Skeletal muscle tissue (tissue), 3 donors: ENCODE measurements at regions not wholly inside any gene's neighbourhood (a gene's known extent, or its start where the extent isn't known, plus 50 kb on each side); places are given as distances from the start of the nearest gene placed in this dataset.

Experiments used
- H3K27ac ChIP-seq: one replicate; pipeline ENCODE4 v1.7.0; 2013; ENCODE audit warnings: mild to moderate bottlenecking, low read depth, low read length, inconsistent platforms
- H3K27me3 ChIP-seq, 3 donors: one replicate each; pipeline ENCODE4 v1.7.0; 2013; ENCODE audit warnings: low read length in 3 of 3; ENCODE audit not compliant: control insufficient read depth in 3 of 3, insufficient read depth in 3 of 3
- H3K36me3 ChIP-seq, 3 donors: one replicate each; pipeline ENCODE4 v1.7.0; 2013; ENCODE audit warnings: low read length in 3 of 3; ENCODE audit not compliant: control insufficient read depth in 3 of 3, insufficient read depth in 3 of 3
- H3K4me1 ChIP-seq, 3 donors: one replicate each; pipeline ENCODE4 v1.7.0; 2013; ENCODE audit warnings: low read length in 3 of 3, mild to moderate bottlenecking in 3 of 3; ENCODE audit not compliant: control insufficient read depth in 3 of 3, insufficient read depth in 3 of 3
- H3K4me3 ChIP-seq, 3 donors: one replicate each; pipeline ENCODE4 v1.7.0; 2013; ENCODE audit warnings: low read length in 3 of 3
- H3K9ac ChIP-seq, 3 donors: one replicate each; pipeline ENCODE4 v1.7.0; 2013; ENCODE audit warnings: low read length in 3 of 3, mild to moderate bottlenecking in 3 of 3, moderate library complexity in 2 of 3, low read depth in 1 of 3
- H3K9me3 ChIP-seq, 3 donors: one replicate each; pipeline ENCODE4 v1.7.0; 2013; ENCODE audit warnings: low read length in 3 of 3; ENCODE audit not compliant: control insufficient read depth in 3 of 3
- donor health status: Osteomylitis.

DNA sequence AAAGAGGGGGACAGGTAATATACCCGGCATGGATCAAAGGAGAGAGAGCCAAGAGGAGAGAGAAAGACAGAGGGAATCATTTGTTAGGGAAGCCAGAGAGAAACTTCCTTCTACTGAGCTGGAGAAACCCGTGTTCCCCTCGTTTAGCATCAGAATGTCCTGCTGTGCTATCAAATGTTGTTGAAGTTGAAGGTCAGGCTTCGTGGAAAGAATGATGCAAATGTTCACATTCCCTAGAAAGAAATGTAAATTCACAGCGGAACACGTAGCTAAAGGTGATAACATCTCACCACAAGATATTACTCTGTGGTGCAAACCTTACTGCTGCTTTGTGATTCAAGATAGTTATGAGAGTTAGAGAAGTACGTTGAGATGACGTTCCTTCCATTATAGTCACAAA, 258.1 kb downstream of the LNPK start:
- Histone ChIP-seq H3K36me3 (no peaks in the 10 kb centered on the region), H3K27ac (no peak overlapping the region), H3K4me3 (no peak overlapping the region), H3K9ac (no peak overlapping the region), H3K9me3 (no peaks in the 10 kb centered on the region), H3K27me3 (no peaks in the 10 kb centered on the region), H3K4me1 (no peaks in the 10 kb centered on the region)

DNA sequence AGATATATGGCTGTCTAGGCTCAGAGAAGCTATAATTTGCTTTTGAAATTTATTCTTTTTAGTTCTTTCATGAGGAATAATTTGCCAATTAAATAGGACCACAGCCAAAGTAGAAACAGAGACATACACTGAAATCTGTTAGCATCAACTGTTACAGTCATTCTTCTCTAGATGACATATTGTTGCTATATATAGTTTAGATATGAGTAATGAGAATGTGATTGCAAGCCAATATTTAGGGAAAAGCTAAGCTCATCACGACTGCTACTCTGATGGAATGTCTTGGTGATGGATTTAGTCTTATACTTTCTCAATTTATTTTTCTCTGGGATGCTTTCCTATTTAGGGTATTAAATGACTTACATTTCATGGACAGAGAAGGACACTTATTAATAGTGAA, 259.1 kb downstream of the LNPK start:
- no peaks in the 10 kb centered on the region for H3K4me1 ChIP-seq
- H3K9me3 ChIP-seq = no peaks in the 10 kb centered on the region
- H3K27ac ChIP-seq = no peak overlapping the region
- H3K36me3 ChIP-seq = no peaks in the 10 kb centered on the region
- no peak overlapping the region for H3K9ac ChIP-seq
- no peaks in the 10 kb centered on the region for H3K27me3 ChIP-seq
- no peak overlapping the region for H3K4me3 ChIP-seq

DNA sequence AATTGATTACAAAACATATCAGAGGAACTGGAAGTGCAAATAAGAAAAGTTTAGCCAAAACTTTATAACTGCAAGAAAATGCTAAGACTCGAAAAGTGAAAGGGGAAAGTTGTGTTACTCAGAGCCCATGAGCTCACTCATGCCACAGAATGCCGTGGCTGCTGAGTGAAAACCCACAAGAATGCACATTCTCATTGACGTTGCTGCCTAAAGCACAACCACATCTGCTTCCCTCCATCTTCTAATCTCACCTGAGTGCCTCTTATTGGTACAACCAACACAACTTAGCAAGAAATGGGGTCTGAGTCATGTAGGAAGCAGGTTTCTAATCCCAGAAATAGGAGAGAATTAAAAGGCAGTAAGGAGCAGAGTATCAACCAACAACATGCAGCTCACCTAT, 259.7 kb downstream of the LNPK start:
- no peaks in the 10 kb centered on the region for H3K36me3 ChIP-seq
- no peak overlapping the region for H3K9ac ChIP-seq
- H3K4me1 ChIP-seq = no peaks in the 10 kb centered on the region
- H3K9me3 ChIP-seq = no peaks in the 10 kb centered on the region
- H3K4me3 ChIP-seq = no peak overlapping the region
- no peak overlapping the region for H3K27ac ChIP-seq
- no peaks in the 10 kb centered on the region for H3K27me3 ChIP-seq

DNA sequence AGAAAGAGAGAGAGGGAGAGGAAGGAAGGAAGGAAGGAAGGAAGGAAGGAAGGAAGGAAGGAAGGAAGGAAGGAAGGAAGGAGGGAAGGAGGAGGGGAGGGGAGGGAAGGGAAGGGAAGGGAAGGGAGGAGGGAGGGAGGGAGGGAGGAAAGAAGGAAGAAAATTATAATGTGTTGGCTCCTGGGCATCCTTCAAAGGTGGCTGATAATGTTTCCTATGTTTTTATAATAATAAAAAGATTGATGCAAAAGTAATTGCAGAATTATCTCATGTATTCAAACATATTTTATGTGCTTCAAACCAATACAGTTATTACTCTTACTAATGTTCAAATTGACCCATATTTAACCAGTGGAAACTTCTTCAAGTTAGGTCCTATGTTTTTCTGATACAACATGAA, 260.9 kb downstream of the LNPK start:
- H3K36me3 ChIP-seq = no peaks in the 10 kb centered on the region
- H3K4me1 ChIP-seq = no peaks in the 10 kb centered on the region
- no peaks in the 10 kb centered on the region for H3K9me3 ChIP-seq
- H3K4me3 ChIP-seq = no peak overlapping the region
- H3K9ac ChIP-seq = no peak overlapping the region
- H3K27me3 ChIP-seq = no peaks in the 10 kb centered on the region
- H3K27ac ChIP-seq = no peak overlapping the region

DNA sequence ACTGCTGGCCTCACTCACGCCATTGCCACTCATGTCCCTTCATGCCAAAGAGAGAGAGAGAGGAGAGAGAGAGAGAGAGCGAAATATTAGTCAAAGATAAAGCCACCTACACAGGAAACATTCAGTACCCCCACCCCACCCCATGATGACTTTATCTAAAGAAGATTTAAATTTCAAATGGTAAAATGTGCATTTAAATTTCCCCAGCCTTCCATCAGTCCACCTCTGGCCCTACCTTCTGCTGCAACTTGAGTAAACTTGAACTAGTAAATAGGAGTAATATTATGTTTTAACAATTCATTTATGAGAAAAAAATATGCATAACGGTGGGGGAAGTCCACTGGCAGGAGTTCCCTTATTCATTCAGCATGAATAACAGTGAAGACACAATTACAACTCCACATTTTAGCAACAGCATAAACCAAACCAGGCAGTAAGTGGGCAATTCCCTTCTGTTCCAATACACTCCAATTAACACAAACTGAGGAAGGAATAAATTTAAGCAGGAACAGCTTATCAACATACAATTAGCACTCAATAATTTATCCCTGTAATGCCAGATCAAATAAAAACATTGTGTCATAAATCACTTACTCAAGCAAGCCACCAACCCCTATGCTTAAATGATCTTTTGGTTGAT, 264.2 kb downstream of the LNPK start:
- Histone ChIP-seq H3K27ac (no peak overlapping the region), H3K36me3 (no peaks in the 10 kb centered on the region), H3K4me3 (no peak overlapping the region), H3K9me3 (no peaks in the 10 kb centered on the region), H3K27me3 (no peaks in the 10 kb centered on the region), H3K4me1 (no peaks in the 10 kb centered on the region), H3K9ac (no peak overlapping the region)

DNA sequence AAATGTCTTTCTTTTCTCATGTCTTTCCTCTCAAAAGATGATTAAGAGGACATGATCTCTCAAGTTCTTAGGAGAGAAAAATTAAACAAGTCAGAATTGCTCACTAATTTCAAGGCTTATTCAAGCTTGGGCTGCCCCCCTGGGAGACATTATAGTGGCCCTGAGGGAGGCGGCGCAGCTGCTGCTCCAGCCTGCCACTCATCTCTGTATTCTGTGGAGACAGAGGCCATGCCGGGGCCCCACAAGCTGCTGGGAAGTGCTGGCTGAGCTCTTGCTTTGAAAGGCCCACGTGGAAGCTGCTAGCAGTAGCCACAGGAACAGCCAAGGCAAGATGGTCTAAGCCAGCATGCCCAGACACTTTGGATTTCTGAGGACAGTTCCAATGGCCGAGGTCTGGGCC, 267.4 kb downstream of the LNPK start:
- Histone ChIP-seq H3K27ac (no peak overlapping the region), H3K36me3 (no peaks in the 10 kb centered on the region), H3K9ac (no peak overlapping the region), H3K27me3 (no peaks in the 10 kb centered on the region), H3K9me3 (no peaks in the 10 kb centered on the region), H3K4me3 (no peak overlapping the region), H3K4me1 (no peaks in the 10 kb centered on the region)

DNA sequence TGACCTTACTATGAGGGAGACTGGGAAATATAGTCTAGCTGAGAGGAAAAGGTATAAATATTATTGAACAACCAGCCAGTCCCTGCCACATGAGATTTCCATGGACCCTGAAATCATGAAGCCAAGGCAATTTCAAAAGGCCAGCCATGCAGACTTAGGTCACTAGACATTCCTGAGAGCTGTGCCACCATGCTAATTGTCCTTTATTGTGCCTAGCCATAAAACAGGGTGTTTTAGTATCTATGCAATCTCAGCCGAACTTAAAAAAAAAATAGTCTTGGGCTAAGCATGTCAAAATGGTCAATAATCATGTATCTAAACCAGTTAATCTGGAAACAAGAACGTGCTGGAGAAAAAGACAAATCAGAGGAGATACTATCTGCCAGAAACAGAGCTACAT, 269.5 kb downstream of the LNPK start:
- no peak overlapping the region for H3K9ac ChIP-seq
- no peaks in the 10 kb centered on the region for H3K36me3 ChIP-seq
- H3K27ac ChIP-seq = no peak overlapping the region
- H3K4me3 ChIP-seq = no peak overlapping the region
- H3K27me3 ChIP-seq = no peaks in the 10 kb centered on the region
- no peaks in the 10 kb centered on the region for H3K9me3 ChIP-seq
- H3K4me1 ChIP-seq = no peaks in the 10 kb centered on the region

DNA sequence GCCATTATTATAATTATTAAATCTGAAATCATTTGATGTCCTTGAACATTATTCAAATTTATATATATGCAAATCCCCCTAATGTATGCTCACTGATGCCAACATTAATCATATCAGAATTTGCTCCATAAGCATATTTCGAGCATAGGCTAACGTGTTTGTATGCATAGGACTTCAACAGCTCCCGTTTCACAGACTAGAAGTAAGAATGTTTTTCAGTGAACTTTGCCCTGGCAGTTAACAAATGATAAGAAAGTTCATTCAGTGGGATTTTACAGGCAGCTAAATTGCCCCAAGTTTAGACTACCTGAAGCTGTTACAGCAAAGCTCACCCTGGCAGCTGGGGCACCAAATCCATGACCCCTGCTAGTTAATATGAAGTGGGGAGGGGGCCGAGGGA, 272.0 kb downstream of the LNPK start:
- no peaks in the 10 kb centered on the region for H3K36me3 ChIP-seq
- no peaks in the 10 kb centered on the region for H3K4me1 ChIP-seq
- H3K4me3 ChIP-seq = no peak overlapping the region
- H3K27me3 ChIP-seq = no peaks in the 10 kb centered on the region
- H3K27ac ChIP-seq = no peak overlapping the region
- no peak overlapping the region for H3K9ac ChIP-seq
- no peaks in the 10 kb centered on the region for H3K9me3 ChIP-seq

DNA sequence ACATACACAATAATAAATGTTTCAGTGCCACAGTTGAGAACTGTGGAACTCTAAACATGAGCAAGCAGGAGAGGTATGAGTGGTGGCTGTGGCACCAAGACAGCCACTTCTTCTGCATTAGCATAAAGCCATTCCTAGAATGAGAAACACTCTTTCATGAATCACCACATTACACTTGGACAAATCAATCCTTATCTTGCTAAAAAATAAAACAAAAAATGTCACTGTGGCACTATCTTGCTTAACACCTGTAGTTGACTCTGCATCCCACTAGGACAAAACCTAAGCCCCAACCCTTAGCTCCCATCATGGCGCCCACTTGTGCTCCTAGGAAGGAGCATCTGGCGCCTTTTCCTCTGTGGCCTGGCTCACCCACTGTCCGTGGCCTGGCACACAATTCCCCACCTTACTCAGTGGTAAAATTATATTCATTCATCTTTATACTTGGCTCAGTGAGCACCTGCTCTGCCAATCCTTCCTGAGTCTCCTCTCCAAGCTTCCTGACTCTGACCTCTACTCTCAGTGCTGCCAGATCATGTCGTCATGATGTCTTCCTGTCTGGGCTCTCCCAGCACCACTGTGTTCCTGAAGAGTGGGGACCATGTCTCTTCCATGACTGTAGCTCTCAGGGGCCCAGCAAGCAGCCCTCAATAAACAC, 272.9 kb downstream of the LNPK start:
- no peaks in the 10 kb centered on the region for H3K4me1 ChIP-seq

DNA sequence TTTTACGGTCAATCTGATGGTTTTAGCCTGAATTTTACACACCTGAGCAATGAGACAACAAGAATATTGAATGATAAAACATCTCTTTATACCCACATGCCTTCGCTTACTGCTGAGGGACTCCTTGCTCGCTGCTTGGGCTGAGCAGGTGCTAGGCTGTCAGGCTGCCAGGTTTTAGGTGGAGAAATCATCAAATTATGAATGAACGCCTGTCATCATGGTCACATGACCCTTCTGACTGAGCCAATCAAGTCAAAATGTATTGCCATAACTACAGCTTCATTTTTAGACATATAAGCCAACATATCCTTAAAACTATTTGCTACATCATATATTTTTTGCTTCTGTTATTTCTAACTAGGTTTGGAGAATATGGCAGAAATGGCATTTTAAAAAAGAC, 274.0 kb downstream of the LNPK start:
- no peak overlapping the region for H3K9ac ChIP-seq
- H3K27ac ChIP-seq = no peak overlapping the region
- no peaks in the 10 kb centered on the region for H3K27me3 ChIP-seq
- no peak overlapping the region for H3K4me3 ChIP-seq
- H3K36me3 ChIP-seq = no peaks in the 10 kb centered on the region
- no peaks in the 10 kb centered on the region for H3K4me1 ChIP-seq
- H3K9me3 ChIP-seq = no peaks in the 10 kb centered on the region

More for the DNA sequence above, 272.9 kb downstream of the LNPK start:
- H3K27me3 ChIP-seq = no peaks in the 10 kb centered on the region
- H3K36me3 ChIP-seq = no peaks in the 10 kb centered on the region
- no peak overlapping the region for H3K27ac ChIP-seq
- H3K9ac ChIP-seq = no peak overlapping the region
- no peaks in the 10 kb centered on the region for H3K9me3 ChIP-seq
- H3K4me3 ChIP-seq = no peak overlapping the region
